ENCODE measurements at regions not wholly inside any gene's neighbourhood (a gene's known extent, or its start where the extent isn't known, plus 50 kb on each side); places are given as distances from the start of the nearest gene placed in this dataset.
"Not testable (repeated sequence)": the region's sequence is repeated elsewhere in the genome, so short reads cannot be mapped to it uniquely, and the experiment has no call there.

DNA sequence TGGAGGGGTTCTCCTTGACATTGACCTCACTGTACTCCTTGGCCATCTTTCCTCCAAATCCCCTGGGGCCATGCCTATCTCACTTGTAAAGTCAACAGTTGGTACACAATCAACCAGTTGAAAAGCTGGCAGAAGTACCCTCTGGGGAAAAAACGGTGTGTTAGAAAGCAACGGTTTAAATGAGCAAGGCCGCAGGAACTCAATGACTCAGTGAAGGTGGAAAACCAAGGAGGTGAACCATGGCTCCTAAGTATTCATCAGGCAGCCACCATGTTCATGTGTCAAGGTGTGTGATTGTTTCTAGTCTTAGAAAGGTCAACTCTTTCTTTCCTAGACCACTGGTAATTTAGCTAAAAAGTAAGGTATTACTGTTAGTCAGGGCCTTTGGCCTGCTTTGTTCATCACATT lies 130.9 kb upstream of the SATB1 start:
- H2AFZ ChIP-seq (ENCODE audit: control insufficient read depth, low read length): no peak overlapping the region
- no peak overlapping the region for H3K4me2 ChIP-seq (ENCODE audit: control insufficient read depth, extremely low read depth, insufficient read depth, low read depth, low read length)
- no peaks in the 10 kb centered on the region for H3K4me1 ChIP-seq (ENCODE audit: control insufficient read depth, extremely low read depth, insufficient read depth, low read length)
- no peaks in the 10 kb centered on the region for H3K79me2 ChIP-seq (ENCODE audit: control insufficient read depth, insufficient read depth, low read length)
- H3K27me3 ChIP-seq (ENCODE audit: control insufficient read depth, extremely low read depth, insufficient read depth, low read length): no peaks in the 10 kb centered on the region
- H3K36me3 ChIP-seq (ENCODE audit: control insufficient read depth in 2 of 2, extremely low read depth in 1 of 2, insufficient read depth in 2 of 2, low read length in 2 of 2): no peaks in the 10 kb centered on the region
- H3K4me3 ChIP-seq (ENCODE audit: control insufficient read depth in 2 of 3, extremely low read depth in 1 of 3, insufficient read depth in 2 of 3, low read depth in 1 of 3, low read length in 3 of 3): no peak overlapping the region
- no peak overlapping the region for H3K27ac ChIP-seq (ENCODE audit: control insufficient read depth, insufficient read depth, low read length)
- DNase-seq (ENCODE audit: low read depth, low spot score) (no peak), FAIRE-seq (no peak)
- TF ChIP-seq, protein P1, sequence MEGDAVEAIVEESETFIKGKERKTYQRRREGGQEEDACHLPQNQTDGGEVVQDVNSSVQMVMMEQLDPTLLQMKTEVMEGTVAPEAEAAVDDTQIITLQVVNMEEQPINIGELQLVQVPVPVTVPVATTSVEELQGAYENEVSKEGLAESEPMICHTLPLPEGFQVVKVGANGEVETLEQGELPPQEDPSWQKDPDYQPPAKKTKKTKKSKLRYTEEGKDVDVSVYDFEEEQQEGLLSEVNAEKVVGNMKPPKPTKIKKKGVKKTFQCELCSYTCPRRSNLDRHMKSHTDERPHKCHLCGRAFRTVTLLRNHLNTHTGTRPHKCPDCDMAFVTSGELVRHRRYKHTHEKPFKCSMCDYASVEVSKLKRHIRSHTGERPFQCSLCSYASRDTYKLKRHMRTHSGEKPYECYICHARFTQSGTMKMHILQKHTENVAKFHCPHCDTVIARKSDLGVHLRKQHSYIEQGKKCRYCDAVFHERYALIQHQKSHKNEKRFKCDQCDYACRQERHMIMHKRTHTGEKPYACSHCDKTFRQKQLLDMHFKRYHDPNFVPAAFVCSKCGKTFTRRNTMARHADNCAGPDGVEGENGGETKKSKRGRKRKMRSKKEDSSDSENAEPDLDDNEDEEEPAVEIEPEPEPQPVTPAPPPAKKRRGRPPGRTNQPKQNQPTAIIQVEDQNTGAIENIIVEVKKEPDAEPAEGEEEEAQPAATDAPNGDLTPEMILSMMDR (optimal IDR thresholded peaks at IDR 0.05 in 1 of 3, IDR thresholded peaks at IDR 0.05 in 1 of 3, conservative IDR thresholded peaks at IDR 0.05 in 1 of 3; ENCODE audit: extremely low read depth in 1 of 3, insufficient read depth in 2 of 3, low read length in 3 of 3): no peak
- no peak for TF ChIP-seq EZH2 (IDR thresholded peaks at IDR 0.05; ENCODE audit: low read length)
- H3K9me3 ChIP-seq (ENCODE audit: control insufficient read depth, low read depth, low read length): no peaks in the 10 kb centered on the region
- no peak overlapping the region for H3K9ac ChIP-seq (ENCODE audit: control insufficient read depth, extremely low read depth, insufficient read depth, low read length)
- dilution Hi-C loops (cut with MboI; ENCODE audit: extremely low pct_ligation_motif_present, low sequenced_read_pairs): no loop called here
- H3K9me1 ChIP-seq (ENCODE audit: control insufficient read depth, extremely low read depth, insufficient read depth, low read length): no peaks in the 10 kb centered on the region
- H4K20me1 ChIP-seq (ENCODE audit: control insufficient read depth, extremely low read depth, insufficient read depth, low read length): no peaks in the 10 kb centered on the region

DNA sequence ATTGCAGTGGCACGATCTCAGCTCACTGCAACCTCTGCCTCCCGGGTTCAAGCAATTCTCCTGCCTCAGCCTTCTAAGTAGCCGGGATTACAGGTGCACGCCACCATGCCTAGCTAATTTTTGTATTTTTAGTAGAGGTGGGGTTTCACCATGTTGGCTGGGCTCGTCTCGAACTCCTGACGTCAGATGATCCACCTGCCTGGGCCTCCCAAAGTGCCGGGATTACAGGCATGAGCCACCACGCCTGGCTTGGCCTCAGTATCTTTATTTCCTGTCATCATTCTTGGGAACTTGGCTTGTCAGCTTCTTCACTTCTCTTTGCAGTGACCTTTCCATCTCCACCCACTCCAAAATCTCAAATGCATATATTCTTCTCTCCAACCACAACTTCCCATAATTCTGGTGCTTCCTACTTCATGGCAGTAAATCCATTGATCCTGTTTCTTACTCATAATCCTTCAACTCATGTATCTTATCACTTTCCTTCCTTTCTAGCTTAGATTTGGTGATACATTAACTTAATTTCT lies 127.5 kb upstream of the SATB1 start:
- H3K27me3 ChIP-seq (ENCODE audit: control insufficient read depth, extremely low read depth, insufficient read depth, low read length); H3K4me1 ChIP-seq (ENCODE audit: control insufficient read depth, extremely low read depth, insufficient read depth, low read length); H3K9me1 ChIP-seq (ENCODE audit: control insufficient read depth, extremely low read depth, insufficient read depth, low read length); H3K9me3 ChIP-seq (ENCODE audit: control insufficient read depth, low read depth, low read length); H3K4me3 ChIP-seq (ENCODE audit: control insufficient read depth in 2 of 3, extremely low read depth in 1 of 3, insufficient read depth in 2 of 3, low read depth in 1 of 3, low read length in 3 of 3); H2AFZ ChIP-seq (ENCODE audit: control insufficient read depth, low read length); FAIRE-seq; DNase-seq (ENCODE audit: low read depth, low spot score); H3K9ac ChIP-seq (ENCODE audit: control insufficient read depth, extremely low read depth, insufficient read depth, low read length); H3K4me2 ChIP-seq (ENCODE audit: control insufficient read depth, extremely low read depth, insufficient read depth, low read depth, low read length); H3K27ac ChIP-seq (ENCODE audit: control insufficient read depth, insufficient read depth, low read length); H4K20me1 ChIP-seq (ENCODE audit: control insufficient read depth, extremely low read depth, insufficient read depth, low read length); dilution Hi-C loops (cut with MboI; ENCODE audit: extremely low pct_ligation_motif_present, low sequenced_read_pairs); H3K36me3 ChIP-seq (ENCODE audit: control insufficient read depth in 2 of 2, extremely low read depth in 1 of 2, insufficient read depth in 2 of 2, low read length in 2 of 2); H3K79me2 ChIP-seq (ENCODE audit: control insufficient read depth, insufficient read depth, low read length): not testable (repeated sequence)

DNA sequence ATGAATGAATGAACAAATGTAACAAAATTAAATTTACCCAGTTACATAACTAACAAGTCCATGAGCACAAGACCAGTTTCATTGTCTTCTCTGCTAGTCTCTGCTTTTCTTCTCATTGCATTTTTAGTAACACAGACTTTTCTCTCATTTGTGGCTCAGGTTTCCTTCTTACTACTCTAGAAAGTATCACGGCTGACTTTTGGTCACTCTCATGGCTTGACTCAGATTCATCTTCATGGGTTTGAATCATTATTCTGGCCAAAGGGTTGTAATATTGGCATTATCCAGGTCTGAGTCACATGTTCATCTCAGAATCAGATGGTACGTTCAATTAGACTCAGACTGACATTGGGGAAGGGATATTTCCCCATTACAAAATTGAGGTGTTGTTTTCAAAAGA lies 121.5 kb upstream of the SATB1 start:
- dilution Hi-C loops (cut with MboI; ENCODE audit: extremely low pct_ligation_motif_present, low sequenced_read_pairs): no loop called here
- TF ChIP-seq, protein P1 (optimal IDR thresholded peaks at IDR 0.05 in 1 of 3, IDR thresholded peaks at IDR 0.05 in 1 of 3, conservative IDR thresholded peaks at IDR 0.05 in 1 of 3; ENCODE audit: extremely low read depth in 1 of 3, insufficient read depth in 2 of 3, low read length in 3 of 3): no peak
- no peaks in the 10 kb centered on the region for H3K4me1 ChIP-seq (ENCODE audit: control insufficient read depth, extremely low read depth, insufficient read depth, low read length)
- H3K9me1 ChIP-seq (ENCODE audit: control insufficient read depth, extremely low read depth, insufficient read depth, low read length): no peaks in the 10 kb centered on the region
- no peak overlapping the region for H3K9ac ChIP-seq (ENCODE audit: control insufficient read depth, extremely low read depth, insufficient read depth, low read length)
- H3K36me3 ChIP-seq (ENCODE audit: control insufficient read depth in 2 of 2, extremely low read depth in 1 of 2, insufficient read depth in 2 of 2, low read length in 2 of 2): no peaks in the 10 kb centered on the region
- no peak overlapping the region for H3K4me3 ChIP-seq (ENCODE audit: control insufficient read depth in 2 of 3, extremely low read depth in 1 of 3, insufficient read depth in 2 of 3, low read depth in 1 of 3, low read length in 3 of 3)
- no peak overlapping the region for H2AFZ ChIP-seq (ENCODE audit: control insufficient read depth, low read length)
- H3K4me2 ChIP-seq (ENCODE audit: control insufficient read depth, extremely low read depth, insufficient read depth, low read depth, low read length): no peak overlapping the region
- H3K27me3 ChIP-seq (ENCODE audit: control insufficient read depth, extremely low read depth, insufficient read depth, low read length): no peaks in the 10 kb centered on the region
- FAIRE-seq: no peak
- H4K20me1 ChIP-seq (ENCODE audit: control insufficient read depth, extremely low read depth, insufficient read depth, low read length): no peaks in the 10 kb centered on the region
- no peak for DNase-seq (ENCODE audit: low read depth, low spot score)
- no peaks in the 10 kb centered on the region for H3K79me2 ChIP-seq (ENCODE audit: control insufficient read depth, insufficient read depth, low read length)
- H3K9me3 ChIP-seq (ENCODE audit: control insufficient read depth, low read depth, low read length): no peaks in the 10 kb centered on the region
- no peak overlapping the region for H3K27ac ChIP-seq (ENCODE audit: control insufficient read depth, insufficient read depth, low read length)

Measured in keratinocyte (primary cell).